ENCODE measurements at regions not wholly inside any gene's neighbourhood (a gene's known extent, or its start where the extent isn't known, plus 50 kb on each side); places are given as distances from the start of the nearest gene placed in this dataset.

DNA sequence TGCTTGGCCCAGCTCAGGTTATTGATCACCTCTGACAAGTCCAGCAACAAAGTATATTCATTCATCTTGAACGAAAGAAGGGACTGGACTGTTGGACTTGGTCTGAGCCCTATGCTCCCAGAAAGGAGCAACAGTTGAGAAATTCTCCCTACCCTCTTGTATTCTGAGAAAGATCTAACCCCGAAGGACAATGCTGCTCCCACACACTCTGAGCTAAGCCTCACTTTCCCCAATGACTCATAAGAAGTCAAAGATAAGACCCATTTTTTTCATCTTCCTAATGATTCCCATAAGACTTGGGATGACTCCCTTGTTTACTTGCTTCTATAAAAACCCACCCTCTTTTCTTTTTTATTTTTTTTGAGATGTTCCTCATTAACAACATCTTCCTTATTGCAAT, 549.4 kb upstream of the MDFIC2 start:
- Mint-ChIP-seq H3K4me3 (no peak overlapping the region), H3K4me1 (ENCODE audit: low read depth) (peaks cover 2% of the 10 kb centered on the region), H3K27me3 (peaks cover 25% of the 10 kb centered on the region), H3K27ac (no peak overlapping the region), H3K9me3 (peaks cover 2% of the 10 kb centered on the region), H3K36me3 (no peaks in the 10 kb centered on the region)
- DNase-seq = no peak
- POLR2A ChIA-PET = no interaction called here
- intact Hi-C loops (cut with micrococcal nuclease) = no loop called here
- CTCF ChIA-PET = no interaction called here

- Mint-ChIP-seq H3K36me3 (no peaks in the 10 kb centered on the region), H3K27ac (no peak overlapping the region), H3K4me1 (ENCODE audit: low read depth) (peaks cover 9% of the 10 kb centered on the region), H3K9me3 (peaks cover 2% of the 10 kb centered on the region), H3K27me3 (peaks cover 25% of the 10 kb centered on the region), H3K4me3 (no peak overlapping the region)
- CTCF ChIA-PET = no interaction called here
- POLR2A ChIA-PET = no interaction called here
- no peak for DNase-seq
- intact Hi-C loops (cut with micrococcal nuclease) = no loop called here
Observed at GRCh38 chr3:70861234-70861633, 548.8 kb upstream of the MDFIC2 start.

GRCh38 chr3:70857916-70858315, 545.5 kb upstream of the MDFIC2 start:
- intact Hi-C loops (cut with micrococcal nuclease) = loop anchor here (2.0 kb wide), 2 partner anchors 87 to 443 kb away; no protein-coding TSS in a partner anchor
- no peaks in the 10 kb centered on the region for H3K9me3 Mint-ChIP-seq
- ChIA-PET POLR2A (no interaction called here), CTCF (no interaction called here)
- no peaks in the 10 kb centered on the region for H3K36me3 Mint-ChIP-seq
- no peak overlapping the region for H3K4me3 Mint-ChIP-seq
- H3K4me1 Mint-ChIP-seq (ENCODE audit: low read depth) = peaks cover 17% of the 10 kb centered on the region
- no peak overlapping the region for H3K27ac Mint-ChIP-seq
- H3K27me3 Mint-ChIP-seq = peaks cover 14% of the 10 kb centered on the region
- DNase-seq = no peak

DNA sequence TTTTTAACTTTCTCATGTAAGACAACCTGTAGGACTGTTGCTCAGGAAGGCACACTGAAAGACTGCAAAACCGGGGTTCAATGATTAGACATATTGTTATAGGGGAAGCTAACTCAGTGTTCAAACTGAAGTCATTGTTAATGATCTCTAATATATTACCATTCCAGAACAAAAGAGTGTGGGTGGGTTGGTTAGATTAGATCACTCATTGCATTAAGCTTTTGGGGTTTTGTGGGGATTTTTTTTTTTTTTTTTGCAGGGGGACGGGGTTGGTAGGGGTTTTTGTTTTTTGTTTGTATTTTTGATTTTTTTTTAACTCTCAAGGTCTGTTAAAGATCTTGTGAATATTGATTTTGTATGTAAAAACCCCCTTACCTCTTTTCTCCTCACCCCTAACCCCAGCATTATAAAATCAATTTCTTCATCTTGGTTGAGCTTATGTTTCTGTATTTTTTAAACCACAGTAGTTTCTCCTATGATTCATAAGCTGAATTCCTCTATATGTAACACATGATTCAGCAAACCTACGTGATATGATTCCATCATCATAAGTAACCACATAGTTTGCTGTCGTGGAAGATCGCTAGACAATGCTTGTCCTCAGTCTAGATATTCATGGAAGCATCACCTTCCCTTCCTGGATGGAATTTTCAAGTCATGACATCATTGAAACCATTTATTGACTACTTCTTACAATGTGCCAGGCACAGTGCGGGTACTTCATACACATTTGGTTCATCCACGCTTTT, 544.1 kb upstream of the MDFIC2 start:
- intact Hi-C loops (cut with micrococcal nuclease) = loop anchor here (1.0 to 2.0 kb wide), 3 partner anchors 86 to 444 kb away; no protein-coding TSS in a partner anchor
- no peak overlapping the region for H3K27ac Mint-ChIP-seq

DNA sequence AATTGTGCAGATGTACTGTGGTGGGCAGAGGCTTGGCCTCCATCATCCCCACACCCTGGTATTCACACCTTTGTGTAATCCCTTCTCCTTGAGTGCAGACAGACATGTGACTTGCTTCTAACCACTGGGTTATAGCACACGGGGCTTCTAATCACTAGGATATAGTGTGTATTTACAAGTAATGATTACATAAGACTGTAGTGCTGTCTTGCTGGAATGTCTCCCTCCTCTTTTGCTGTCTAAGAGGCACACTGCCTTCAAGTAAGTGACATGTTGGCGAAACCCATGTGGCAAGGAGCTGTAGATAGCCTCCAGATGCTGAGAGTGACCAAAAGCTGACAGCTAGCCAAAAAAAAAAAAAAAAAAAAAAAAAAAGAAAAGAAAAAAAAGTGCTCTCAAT, 542.7 kb upstream of the MDFIC2 start:
- ChIA-PET CTCF (no interaction called here), POLR2A (no interaction called here)
- H3K4me1 Mint-ChIP-seq (ENCODE audit: low read depth) = peaks cover 17% of the 10 kb centered on the region
- no peaks in the 10 kb centered on the region for H3K36me3 Mint-ChIP-seq
- no peaks in the 10 kb centered on the region for H3K9me3 Mint-ChIP-seq
- DNase-seq = no peak
- H3K4me3 Mint-ChIP-seq = no peak overlapping the region
- intact Hi-C loops (cut with micrococcal nuclease) = no loop called here
- peaks cover 14% of the 10 kb centered on the region for H3K27me3 Mint-ChIP-seq
- no peak overlapping the region for H3K27ac Mint-ChIP-seq

More for the DNA sequence above, 544.1 kb upstream of the MDFIC2 start:
- H3K4me3 Mint-ChIP-seq = no peak overlapping the region
- H3K27me3 Mint-ChIP-seq = peaks cover 15% of the 10 kb centered on the region
- H3K4me1 Mint-ChIP-seq (ENCODE audit: low read depth) = peaks cover 17% of the 10 kb centered on the region
- no peaks in the 10 kb centered on the region for H3K9me3 Mint-ChIP-seq
- DNase-seq = no peak
- ChIA-PET POLR2A (interaction anchor here (0.6 to 0.7 kb wide), 3 partner anchors 501 to 1965 kb away, joined by 3 to 7 read pairs (median 4); no protein-coding TSS in a partner anchor), CTCF (interaction anchor here (0.7 kb wide), 3 partner anchors 222 to 498 kb away, joined by 3 to 5 read pairs (median 3); no protein-coding TSS in a partner anchor)
- H3K36me3 Mint-ChIP-seq = no peaks in the 10 kb centered on the region

- no peaks in the 10 kb centered on the region for H3K9me3 Mint-ChIP-seq
- ChIA-PET POLR2A (no interaction called here), CTCF (no interaction called here)
- no peak overlapping the region for H3K4me3 Mint-ChIP-seq
- no peaks in the 10 kb centered on the region for H3K36me3 Mint-ChIP-seq
- H3K27ac Mint-ChIP-seq = no peak overlapping the region
- H3K4me1 Mint-ChIP-seq (ENCODE audit: low read depth) = peaks cover 17% of the 10 kb centered on the region
- no peak for DNase-seq
- intact Hi-C loops (cut with micrococcal nuclease) = no loop called here
- H3K27me3 Mint-ChIP-seq = peaks cover 8% of the 10 kb centered on the region
Observed at GRCh38 chr3:70854108-70854507, 541.7 kb upstream of the MDFIC2 start.

DNA sequence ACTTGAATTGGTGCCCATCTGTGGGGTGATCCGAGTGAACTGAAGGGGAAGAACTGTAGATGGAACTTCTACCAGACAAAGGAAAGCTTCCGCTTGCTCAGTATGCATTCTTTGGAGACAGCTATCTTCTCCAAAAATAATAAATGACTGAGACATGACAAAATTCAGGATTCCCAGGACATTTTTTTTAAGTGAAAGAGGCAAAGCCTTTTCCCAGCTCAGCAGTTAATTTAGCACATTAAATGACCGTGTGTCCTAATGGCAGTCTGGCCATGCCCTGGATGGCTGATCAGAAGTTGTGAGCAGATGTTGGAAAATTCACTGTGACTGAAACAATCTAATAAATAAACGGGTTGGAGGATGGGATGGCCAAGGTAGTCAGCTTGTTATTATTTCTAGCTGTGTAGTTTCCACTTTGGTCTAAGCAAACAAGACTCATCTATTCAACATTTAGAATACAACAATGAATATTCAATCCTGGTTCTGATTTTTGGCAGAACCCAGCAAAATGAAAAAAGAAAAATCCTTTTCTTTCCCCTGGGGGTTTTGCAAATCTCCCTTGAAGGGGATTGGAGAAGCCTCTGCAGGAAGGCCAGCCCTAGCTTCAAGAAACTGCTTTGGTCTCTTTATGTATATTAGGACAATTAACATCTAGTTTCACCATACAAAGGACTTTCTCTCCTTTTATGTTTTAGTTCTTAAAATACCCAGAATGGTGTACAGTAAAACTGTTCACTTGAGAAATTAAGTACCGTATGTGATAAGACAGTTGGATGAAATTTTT, 540.9 kb upstream of the MDFIC2 start:
- intact Hi-C loops (cut with micrococcal nuclease) = no loop called here
- Mint-ChIP-seq H3K27ac (no peak overlapping the region), H3K27me3 (peaks cover 11% of the 10 kb centered on the region), H3K4me1 (ENCODE audit: low read depth) (peaks cover 17% of the 10 kb centered on the region), H3K36me3 (no peaks in the 10 kb centered on the region), H3K4me3 (no peak overlapping the region), H3K9me3 (no peaks in the 10 kb centered on the region)
- CTCF ChIA-PET = no interaction called here
- DNase-seq = no peak
- POLR2A ChIA-PET = no interaction called here

DNA sequence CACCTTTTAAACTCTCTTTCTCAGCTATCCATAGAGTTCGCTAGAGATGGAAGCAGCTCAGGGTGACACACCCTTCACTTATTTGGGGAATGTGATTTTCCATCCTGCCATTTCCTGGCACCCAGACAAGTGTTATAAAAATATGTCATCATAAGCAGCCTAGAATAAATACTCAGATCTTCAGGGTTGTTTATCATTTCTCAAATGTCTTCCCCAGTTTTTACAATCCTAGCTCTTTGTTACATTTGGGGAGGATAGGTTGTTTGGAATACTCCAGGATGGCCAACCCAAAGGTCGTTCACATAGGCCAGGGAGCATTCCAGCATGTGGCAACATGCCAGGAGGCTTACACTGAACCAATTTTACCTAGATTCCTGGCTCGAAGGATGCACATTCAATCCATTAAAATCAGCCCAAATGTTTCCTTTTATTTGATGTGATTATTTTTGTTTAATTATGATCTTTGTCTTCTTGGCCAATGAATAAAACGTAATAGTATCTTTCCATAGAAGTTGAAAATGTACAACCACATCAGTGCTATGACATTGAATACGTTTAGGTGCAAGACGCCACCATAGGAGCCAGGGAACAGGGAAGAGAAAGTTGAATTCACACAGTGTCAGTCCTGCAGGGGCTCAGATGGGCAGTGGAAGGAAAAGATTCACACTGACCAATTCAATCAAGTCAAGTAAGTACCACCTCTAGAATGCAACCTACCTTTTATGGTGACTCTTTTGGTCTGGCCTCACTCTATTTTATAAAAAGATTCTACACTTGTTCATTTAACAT, 537.7 kb upstream of the MDFIC2 start:
- H3K9me3 Mint-ChIP-seq = no peaks in the 10 kb centered on the region
- no peak overlapping the region for H3K4me3 Mint-ChIP-seq
- ChIA-PET CTCF (no interaction called here), POLR2A (interaction anchor here (0.7 kb wide), 1 partner anchor 27 kb away, joined by 3 read pairs; no protein-coding TSS in a partner anchor)
- H3K27me3 Mint-ChIP-seq = peaks cover 13% of the 10 kb centered on the region
- no peaks in the 10 kb centered on the region for H3K36me3 Mint-ChIP-seq
- intact Hi-C loops (cut with micrococcal nuclease) = no loop called here
- H3K27ac Mint-ChIP-seq = no peak overlapping the region
- DNase-seq = no peak
- H3K4me1 Mint-ChIP-seq (ENCODE audit: low read depth) = peaks cover 5% of the 10 kb centered on the region

- intact Hi-C loops (cut with micrococcal nuclease) = no loop called here
- H3K27me3 Mint-ChIP-seq = no peaks in the 10 kb centered on the region
- H3K4me3 Mint-ChIP-seq = no peak overlapping the region
- no peaks in the 10 kb centered on the region for H3K9me3 Mint-ChIP-seq
- no peaks in the 10 kb centered on the region for H3K36me3 Mint-ChIP-seq
- peaks cover 8% of the 10 kb centered on the region for H3K4me1 Mint-ChIP-seq (ENCODE audit: low read depth)
- ChIA-PET CTCF (no interaction called here), POLR2A (no interaction called here)
- DNase-seq = no peak
- no peak overlapping the region for H3K27ac Mint-ChIP-seq
Observed at GRCh38 chr3:70840106-70840870, 527.9 kb upstream of the MDFIC2 start.

DNA sequence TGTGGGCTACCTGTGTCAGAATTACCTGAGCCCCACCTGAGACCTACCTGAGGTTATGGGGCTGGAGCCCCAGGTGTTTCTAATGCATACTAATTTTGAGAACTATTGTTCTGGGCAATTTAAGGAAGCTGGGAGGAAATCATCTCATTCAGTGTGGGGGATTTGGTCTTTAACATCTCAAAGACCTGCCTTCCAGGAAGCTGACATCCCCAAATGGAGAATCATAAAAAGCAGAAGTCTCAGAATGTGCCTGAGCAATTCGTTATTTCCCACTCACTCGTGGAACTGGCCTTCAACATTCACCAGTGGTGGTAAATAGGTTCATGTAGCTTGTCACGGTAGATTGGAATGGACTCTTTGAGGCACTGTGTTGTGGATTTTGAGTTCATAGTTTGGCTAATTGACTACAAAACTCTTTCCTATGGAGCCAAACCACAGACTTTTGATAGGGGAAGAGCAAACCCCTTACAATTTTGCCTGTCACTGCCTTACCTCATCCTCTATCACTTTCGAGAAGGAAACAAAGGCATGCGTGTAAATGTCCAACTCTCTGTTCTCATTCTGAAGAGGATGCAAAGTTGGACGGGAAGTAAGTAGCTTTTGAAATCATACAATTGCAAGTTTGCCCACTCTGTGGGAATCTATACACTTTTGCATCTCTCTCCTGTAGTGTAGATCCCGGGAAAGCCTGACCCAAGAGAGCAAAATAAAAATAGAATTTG, 521.0 kb upstream of the MDFIC2 start:
- ChIA-PET CTCF (no interaction called here), POLR2A (no interaction called here)
- Mint-ChIP-seq H3K9me3 (no peaks in the 10 kb centered on the region), H3K27ac (no peak overlapping the region), H3K4me1 (ENCODE audit: low read depth) (no peaks in the 10 kb centered on the region), H3K36me3 (no peaks in the 10 kb centered on the region), H3K4me3 (no peak overlapping the region), H3K27me3 (peaks cover 2% of the 10 kb centered on the region)
- DNase-seq = no peak
- intact Hi-C loops (cut with micrococcal nuclease) = no loop called here

GRCh38 chr3:70832834-70833205, 520.4 kb upstream of the MDFIC2 start:
- CTCF ChIA-PET = no interaction called here
- no peak for DNase-seq
- Mint-ChIP-seq H3K27ac (no peak overlapping the region), H3K4me3 (no peak overlapping the region), H3K27me3 (peaks cover 4% of the 10 kb centered on the region), H3K9me3 (no peaks in the 10 kb centered on the region), H3K4me1 (ENCODE audit: low read depth) (no peaks in the 10 kb centered on the region), H3K36me3 (no peaks in the 10 kb centered on the region)
- POLR2A ChIA-PET = no interaction called here
- intact Hi-C loops (cut with micrococcal nuclease) = no loop called here

Data from activated CD4-positive, alpha-beta memory T cell treated with anti-CD3 and anti-CD28 coated beads for 36 hours (primary cell).